WTC11 (cell line): ENCODE measurements at regions not wholly inside any gene's neighbourhood (a gene's known extent, or its start where the extent isn't known, plus 50 kb on each side); places are given as distances from the start of the nearest gene placed in this dataset.

Experiments used
- ATAC-seq: fragments of 200-7000 bp; cut with Tn5 transposase; 2 replicates; pipeline ENCODE4 v1.10.0; 2021; ENCODE audit warnings: mild to moderate bottlenecking, moderate library complexity
- CTCF ChIA-PET: fragments of 300-600 bp; sonication (Branson Sonifier 250); formaldehyde crosslinking; loops from one replicate; lab custom pipeline; 2021; ENCODE audit warnings: antibody characterized with exemption; lab: Charles Lee
- POLR2A ChIA-PET: fragments of 350-600 bp; sonication (Branson Sonifier 250); formaldehyde crosslinking; loops from one replicate; lab custom pipeline; 2021; ENCODE audit warnings: antibody characterized with exemption; lab: Charles Lee
- DNase-seq: peaks from one replicate; pipeline ENCODE4 v3.0.0; 2021; ENCODE audit warnings: low spot score
- H3K27ac Mint-ChIP-seq: 2 replicates; pipeline ENCODE4 v1.8.0; 2021; ENCODE audit warnings: mixed read lengths
- H3K27me3 Mint-ChIP-seq: 2 replicates; pipeline ENCODE4 v1.8.0; 2021; ENCODE audit warnings: low read depth, mild to moderate bottlenecking, moderate library complexity, mixed read lengths
- H3K36me3 Mint-ChIP-seq: 2 replicates; pipeline ENCODE4 v1.8.0; 2021; ENCODE audit warnings: mixed read lengths
- H3K4me1 Mint-ChIP-seq: 2 replicates; pipeline ENCODE4 v1.8.0; 2022; ENCODE audit warnings: mixed read lengths
- H3K4me3 Mint-ChIP-seq: 2 replicates; pipeline ENCODE4 v1.8.0; 2021; ENCODE audit warnings: mild to moderate bottlenecking, moderate library complexity, mixed read lengths
- H3K9me3 Mint-ChIP-seq: 2 replicates; pipeline ENCODE4 v1.8.0; 2021; ENCODE audit warnings: mixed read lengths
- ESRRA ChIP-seq: sonication (generic); formaldehyde crosslinking; IDR thresholded peaks from 2 replicates; pipeline ENCODE4 v1.8.1; 2022; ENCODE audit warnings: mild to moderate bottlenecking, missing genetic modification reagents, borderline replicate concordance
- ETV6 ChIP-seq: sonication (generic); formaldehyde crosslinking; IDR thresholded peaks from 2 replicates; pipeline ENCODE4 v1.8.1; 2022; ENCODE audit warnings: mild to moderate bottlenecking, missing genetic modification reagents
- FOXP1 ChIP-seq: sonication (generic); formaldehyde crosslinking; IDR thresholded peaks from 2 replicates; pipeline ENCODE4 v1.8.0; 2022; ENCODE audit warnings: missing genetic modification reagents, mild to moderate bottlenecking, moderate library complexity, borderline replicate concordance
- GRHL2 ChIP-seq: fragments of 250-450 bp; sonication (Bioruptor Pico); IDR thresholded peaks from 2 replicates; pipeline ENCODE4 v1.8.0; 2022; ENCODE audit warnings: mild to moderate bottlenecking, moderate library complexity; ENCODE audit not compliant: insufficient replicate concordance, severe bottlenecking
- HMGA2 ChIP-seq: fragments of 250-450 bp; sonication (Bioruptor Pico); IDR thresholded peaks from 2 replicates; pipeline ENCODE4 v1.4.0; 2021; ENCODE audit warnings: mild to moderate bottlenecking, moderate library complexity
- NFATC4 ChIP-seq: fragments of 250-450 bp; sonication (Bioruptor Pico); IDR thresholded peaks from 2 replicates; pipeline ENCODE4 v1.9.0; 2021; ENCODE audit warnings: mild to moderate bottlenecking
- NFE2L1 ChIP-seq: sonication (generic); formaldehyde crosslinking; IDR thresholded peaks from 2 replicates; pipeline ENCODE4 v1.8.1; 2023; ENCODE audit warnings: missing genetic modification reagents
- NR1H2 ChIP-seq: sonication (generic); formaldehyde crosslinking; IDR thresholded peaks from 2 replicates; pipeline ENCODE4 v1.9.0; 2021; ENCODE audit warnings: mild to moderate bottlenecking, moderate library complexity, missing genetic modification reagents
- TEAD4 ChIP-seq: sonication (generic); formaldehyde crosslinking; IDR thresholded peaks from 2 replicates; pipeline ENCODE4 v1.8.0; 2022; ENCODE audit warnings: mild to moderate bottlenecking, missing genetic modification reagents
- TF ChIP-seq, protein P1 (sequence below): fragments of 250-450 bp; sonication (Bioruptor Pico); IDR thresholded peaks from 2 replicates; pipeline ENCODE4 v1.9.0; 2021; ENCODE audit warnings: mild to moderate bottlenecking
- TF ChIP-seq, protein P2 (sequence below): sonication (generic); formaldehyde crosslinking; IDR thresholded peaks from 2 replicates; pipeline ENCODE4 v1.8.1; 2023; ENCODE audit warnings: mild to moderate bottlenecking, missing genetic modification reagents, moderate library complexity
- TF ChIP-seq, protein P3 (sequence below): sonication (generic); formaldehyde crosslinking; IDR thresholded peaks from 2 replicates; pipeline ENCODE4 v1.8.1; 2022; ENCODE audit warnings: mild to moderate bottlenecking, moderate library complexity, missing genetic modification reagents
- TF ChIP-seq, protein P4 (sequence below): sonication (generic); formaldehyde crosslinking; IDR thresholded peaks from 2 replicates; pipeline ENCODE4 v1.8.0; 2023; ENCODE audit warnings: mild to moderate bottlenecking, missing genetic modification reagents
- TF ChIP-seq, protein P5 (sequence below): sonication (generic); formaldehyde crosslinking; IDR thresholded peaks from 2 replicates; pipeline ENCODE4 v1.8.0; 2022; ENCODE audit warnings: mild to moderate bottlenecking, missing genetic modification reagents
- TF ChIP-seq, protein P6 (sequence below): sonication (generic); formaldehyde crosslinking; conservative IDR thresholded peaks from 2 replicates; pipeline ENCODE4 v1.8.1; 2022; ENCODE audit warnings: mild to moderate bottlenecking, missing genetic modification reagents

DNA sequence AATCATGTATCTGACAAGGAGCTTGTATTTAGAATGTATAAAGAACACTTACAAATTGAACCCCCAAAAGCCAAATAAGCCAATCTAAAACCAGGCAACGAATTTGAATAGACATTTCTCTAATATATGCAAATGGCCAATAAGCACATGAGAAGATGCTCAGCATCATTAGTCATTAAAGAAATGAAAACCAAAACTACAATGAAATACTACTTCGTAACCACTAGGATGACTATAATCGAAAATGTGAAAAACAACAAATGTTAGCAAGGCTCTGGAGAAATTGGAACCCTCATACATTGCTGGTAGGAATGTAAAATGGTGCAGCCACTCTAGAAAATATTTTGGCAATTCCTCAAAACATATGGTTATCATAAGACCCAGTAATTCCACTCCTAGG is 105.8 kb upstream of the TOP1 start:
- no peak overlapping the region for H3K4me3 Mint-ChIP-seq
- no peak overlapping the region for H3K27ac Mint-ChIP-seq
- no peaks in the 10 kb centered on the region for H3K4me1 Mint-ChIP-seq
- POLR2A ChIA-PET: no interaction called here
- no peaks in the 10 kb centered on the region for H3K27me3 Mint-ChIP-seq
- H3K9me3 Mint-ChIP-seq: 0 out of 2 replicates have a peak, but pooled peaks cover 4% of the 10 kb centered on the region
- no peak for ATAC-seq
- no peak for TF ChIP-seq ETV6 (CRISPR knock-in tag)
- TF ChIP-seq, protein P1, sequence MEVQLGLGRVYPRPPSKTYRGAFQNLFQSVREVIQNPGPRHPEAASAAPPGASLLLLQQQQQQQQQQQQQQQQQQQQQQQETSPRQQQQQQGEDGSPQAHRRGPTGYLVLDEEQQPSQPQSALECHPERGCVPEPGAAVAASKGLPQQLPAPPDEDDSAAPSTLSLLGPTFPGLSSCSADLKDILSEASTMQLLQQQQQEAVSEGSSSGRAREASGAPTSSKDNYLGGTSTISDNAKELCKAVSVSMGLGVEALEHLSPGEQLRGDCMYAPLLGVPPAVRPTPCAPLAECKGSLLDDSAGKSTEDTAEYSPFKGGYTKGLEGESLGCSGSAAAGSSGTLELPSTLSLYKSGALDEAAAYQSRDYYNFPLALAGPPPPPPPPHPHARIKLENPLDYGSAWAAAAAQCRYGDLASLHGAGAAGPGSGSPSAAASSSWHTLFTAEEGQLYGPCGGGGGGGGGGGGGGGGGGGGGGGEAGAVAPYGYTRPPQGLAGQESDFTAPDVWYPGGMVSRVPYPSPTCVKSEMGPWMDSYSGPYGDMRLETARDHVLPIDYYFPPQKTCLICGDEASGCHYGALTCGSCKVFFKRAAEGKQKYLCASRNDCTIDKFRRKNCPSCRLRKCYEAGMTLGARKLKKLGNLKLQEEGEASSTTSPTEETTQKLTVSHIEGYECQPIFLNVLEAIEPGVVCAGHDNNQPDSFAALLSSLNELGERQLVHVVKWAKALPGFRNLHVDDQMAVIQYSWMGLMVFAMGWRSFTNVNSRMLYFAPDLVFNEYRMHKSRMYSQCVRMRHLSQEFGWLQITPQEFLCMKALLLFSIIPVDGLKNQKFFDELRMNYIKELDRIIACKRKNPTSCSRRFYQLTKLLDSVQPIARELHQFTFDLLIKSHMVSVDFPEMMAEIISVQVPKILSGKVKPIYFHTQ (CRISPR knock-in tag): no peak
- TF ChIP-seq, protein P2, sequence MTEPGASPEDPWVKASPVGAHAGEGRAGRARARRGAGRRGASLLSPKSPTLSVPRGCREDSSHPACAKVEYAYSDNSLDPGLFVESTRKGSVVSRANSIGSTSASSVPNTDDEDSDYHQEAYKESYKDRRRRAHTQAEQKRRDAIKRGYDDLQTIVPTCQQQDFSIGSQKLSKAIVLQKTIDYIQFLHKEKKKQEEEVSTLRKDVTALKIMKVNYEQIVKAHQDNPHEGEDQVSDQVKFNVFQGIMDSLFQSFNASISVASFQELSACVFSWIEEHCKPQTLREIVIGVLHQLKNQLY (CRISPR knock-in tag): no peak
- TF ChIP-seq HMGA2 (CRISPR knock-in tag): no peak
- TF ChIP-seq ESRRA (CRISPR knock-in tag): no peak
- TF ChIP-seq, all 79 proteins: peak for 0
- no peak for DNase-seq
- H3K36me3 Mint-ChIP-seq: no peaks in the 10 kb centered on the region
- CTCF ChIA-PET: interaction anchor here (0.7 kb wide), 1 partner anchor 72 kb away, joined by 4 read pairs; no protein-coding TSS in a partner anchor

DNA sequence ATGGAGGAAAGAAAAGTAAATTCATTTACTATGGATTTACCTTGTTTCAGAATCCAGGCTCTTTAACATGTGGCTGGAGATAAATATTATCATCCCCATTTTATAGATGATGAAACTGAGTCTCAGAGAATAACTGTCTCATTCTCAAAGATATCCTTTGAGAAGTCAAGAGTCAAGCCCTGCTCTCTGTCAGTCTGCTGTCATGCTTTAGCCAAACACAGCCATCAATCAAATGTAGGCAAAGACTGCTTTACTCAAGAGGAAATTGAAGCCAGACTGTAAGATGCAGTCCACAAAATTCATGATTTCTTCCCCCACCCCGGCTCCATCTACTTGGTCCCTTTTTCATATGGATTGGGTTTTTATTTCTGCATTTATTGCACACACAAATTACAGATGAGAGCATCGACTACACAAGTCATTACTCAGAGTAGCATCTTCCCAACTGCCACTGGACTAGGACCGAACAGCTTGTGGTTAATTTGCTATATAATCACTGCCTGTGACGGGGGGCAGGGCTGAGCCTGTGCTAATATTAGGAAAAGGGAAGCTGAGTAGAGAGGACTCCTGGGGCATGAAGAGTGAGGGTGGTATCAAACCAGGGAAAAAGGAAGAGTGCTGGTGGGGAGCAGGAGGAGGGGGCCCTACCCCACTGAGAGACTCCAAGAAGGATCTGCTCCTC is 102.7 kb upstream of the TOP1 start:
- H3K36me3 Mint-ChIP-seq: no peaks in the 10 kb centered on the region
- TF ChIP-seq NFE2L1 (CRISPR knock-in tag): no peak
- no peak overlapping the region for H3K27ac Mint-ChIP-seq
- ChIA-PET POLR2A (no interaction called here), CTCF (interaction anchor here (0.8 to 1.5 kb wide), 4 partner anchors 12 to 129 kb away, joined by 3 to 6 read pairs (median 4); no protein-coding TSS in a partner anchor)
- no peak overlapping the region for H3K4me3 Mint-ChIP-seq
- DNase-seq: no peak
- H3K27me3 Mint-ChIP-seq: no peaks in the 10 kb centered on the region
- H3K9me3 Mint-ChIP-seq: 0 out of 2 replicates have a peak, but pooled peaks cover 4% of the 10 kb centered on the region
- ATAC-seq: no peak
- H3K4me1 Mint-ChIP-seq: no peaks in the 10 kb centered on the region

DNA sequence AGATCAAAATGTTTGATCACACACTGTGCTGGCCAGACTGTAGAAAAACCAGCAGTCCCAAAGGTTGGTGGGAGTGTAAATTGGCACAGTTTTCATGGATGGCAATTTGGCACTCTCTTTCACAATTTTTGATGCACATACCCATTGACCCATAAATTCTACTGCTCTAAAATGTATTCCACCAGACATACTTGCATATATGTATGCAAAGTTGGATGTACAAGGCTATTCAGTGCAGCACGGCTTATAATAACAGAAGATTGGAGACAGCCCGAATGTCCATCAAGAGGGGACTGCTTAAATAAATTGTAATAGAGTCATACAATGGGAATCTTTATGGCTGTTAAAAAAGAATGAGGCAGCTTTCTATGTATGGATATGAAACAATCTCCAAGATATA is 101.7 kb upstream of the TOP1 start:
- no peaks in the 10 kb centered on the region for H3K27me3 Mint-ChIP-seq

More for the DNA sequence above, 101.7 kb upstream of the TOP1 start:
- ATAC-seq: no peak
- H3K9me3 Mint-ChIP-seq: 0 out of 2 replicates have a peak, but pooled peaks cover under 1% of the 10 kb centered on the region
- no peak overlapping the region for H3K27ac Mint-ChIP-seq
- no peaks in the 10 kb centered on the region for H3K4me1 Mint-ChIP-seq
- CTCF ChIA-PET: interaction anchor here (1.0 to 1.5 kb wide), 3 partner anchors 11 to 130 kb away, joined by 3 to 6 read pairs (median 4); no protein-coding TSS in a partner anchor
- no peaks in the 10 kb centered on the region for H3K36me3 Mint-ChIP-seq
- TF ChIP-seq GRHL2 (CRISPR knock-in tag) (no peak), NFATC4 (CRISPR knock-in tag) (no peak), TEAD4 (CRISPR knock-in tag) (no peak), FOXP1 (CRISPR knock-in tag) (no peak), NR1H2 (CRISPR knock-in tag) (no peak)
- TF ChIP-seq, protein P3, sequence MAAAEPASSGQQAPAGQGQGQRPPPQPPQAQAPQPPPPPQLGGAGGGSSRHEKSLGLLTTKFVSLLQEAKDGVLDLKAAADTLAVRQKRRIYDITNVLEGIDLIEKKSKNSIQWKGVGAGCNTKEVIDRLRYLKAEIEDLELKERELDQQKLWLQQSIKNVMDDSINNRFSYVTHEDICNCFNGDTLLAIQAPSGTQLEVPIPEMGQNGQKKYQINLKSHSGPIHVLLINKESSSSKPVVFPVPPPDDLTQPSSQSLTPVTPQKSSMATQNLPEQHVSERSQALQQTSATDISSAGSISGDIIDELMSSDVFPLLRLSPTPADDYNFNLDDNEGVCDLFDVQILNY (CRISPR knock-in tag): no peak
- TF ChIP-seq, protein P4, sequence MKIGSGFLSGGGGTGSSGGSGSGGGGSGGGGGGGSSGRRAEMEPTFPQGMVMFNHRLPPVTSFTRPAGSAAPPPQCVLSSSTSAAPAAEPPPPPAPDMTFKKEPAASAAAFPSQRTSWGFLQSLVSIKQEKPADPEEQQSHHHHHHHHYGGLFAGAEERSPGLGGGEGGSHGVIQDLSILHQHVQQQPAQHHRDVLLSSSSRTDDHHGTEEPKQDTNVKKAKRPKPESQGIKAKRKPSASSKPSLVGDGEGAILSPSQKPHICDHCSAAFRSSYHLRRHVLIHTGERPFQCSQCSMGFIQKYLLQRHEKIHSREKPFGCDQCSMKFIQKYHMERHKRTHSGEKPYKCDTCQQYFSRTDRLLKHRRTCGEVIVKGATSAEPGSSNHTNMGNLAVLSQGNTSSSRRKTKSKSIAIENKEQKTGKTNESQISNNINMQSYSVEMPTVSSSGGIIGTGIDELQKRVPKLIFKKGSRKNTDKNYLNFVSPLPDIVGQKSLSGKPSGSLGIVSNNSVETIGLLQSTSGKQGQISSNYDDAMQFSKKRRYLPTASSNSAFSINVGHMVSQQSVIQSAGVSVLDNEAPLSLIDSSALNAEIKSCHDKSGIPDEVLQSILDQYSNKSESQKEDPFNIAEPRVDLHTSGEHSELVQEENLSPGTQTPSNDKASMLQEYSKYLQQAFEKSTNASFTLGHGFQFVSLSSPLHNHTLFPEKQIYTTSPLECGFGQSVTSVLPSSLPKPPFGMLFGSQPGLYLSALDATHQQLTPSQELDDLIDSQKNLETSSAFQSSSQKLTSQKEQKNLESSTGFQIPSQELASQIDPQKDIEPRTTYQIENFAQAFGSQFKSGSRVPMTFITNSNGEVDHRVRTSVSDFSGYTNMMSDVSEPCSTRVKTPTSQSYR (CRISPR knock-in tag): no peak
- TF ChIP-seq, protein P5, sequence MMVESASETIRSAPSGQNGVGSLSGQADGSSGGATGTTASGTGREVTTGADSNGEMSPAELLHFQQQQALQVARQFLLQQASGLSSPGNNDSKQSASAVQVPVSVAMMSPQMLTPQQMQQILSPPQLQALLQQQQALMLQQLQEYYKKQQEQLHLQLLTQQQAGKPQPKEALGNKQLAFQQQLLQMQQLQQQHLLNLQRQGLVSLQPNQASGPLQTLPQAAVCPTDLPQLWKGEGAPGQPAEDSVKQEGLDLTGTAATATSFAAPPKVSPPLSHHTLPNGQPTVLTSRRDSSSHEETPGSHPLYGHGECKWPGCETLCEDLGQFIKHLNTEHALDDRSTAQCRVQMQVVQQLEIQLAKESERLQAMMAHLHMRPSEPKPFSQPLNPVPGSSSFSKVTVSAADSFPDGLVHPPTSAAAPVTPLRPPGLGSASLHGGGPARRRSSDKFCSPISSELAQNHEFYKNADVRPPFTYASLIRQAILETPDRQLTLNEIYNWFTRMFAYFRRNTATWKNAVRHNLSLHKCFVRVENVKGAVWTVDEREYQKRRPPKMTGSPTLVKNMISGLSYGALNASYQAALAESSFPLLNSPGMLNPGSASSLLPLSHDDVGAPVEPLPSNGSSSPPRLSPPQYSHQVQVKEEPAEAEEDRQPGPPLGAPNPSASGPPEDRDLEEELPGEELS: no peak
- TF ChIP-seq, protein P6, sequence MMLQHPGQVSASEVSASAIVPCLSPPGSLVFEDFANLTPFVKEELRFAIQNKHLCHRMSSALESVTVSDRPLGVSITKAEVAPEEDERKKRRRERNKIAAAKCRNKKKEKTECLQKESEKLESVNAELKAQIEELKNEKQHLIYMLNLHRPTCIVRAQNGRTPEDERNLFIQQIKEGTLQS (CRISPR knock-in tag): no peak
- TF ChIP-seq, all 79 proteins: peak for 0
- no peak overlapping the region for H3K4me3 Mint-ChIP-seq
- POLR2A ChIA-PET: interaction anchor here (0.6 kb wide), 1 partner anchor 539 kb away, joined by 3 read pairs; no protein-coding TSS in a partner anchor
- DNase-seq: no peak
